ENCODE measurements at regions not wholly inside any gene's neighbourhood (a gene's known extent, or its start where the extent isn't known, plus 50 kb on each side); places are given as distances from the start of the nearest gene placed in this dataset.

DNA sequence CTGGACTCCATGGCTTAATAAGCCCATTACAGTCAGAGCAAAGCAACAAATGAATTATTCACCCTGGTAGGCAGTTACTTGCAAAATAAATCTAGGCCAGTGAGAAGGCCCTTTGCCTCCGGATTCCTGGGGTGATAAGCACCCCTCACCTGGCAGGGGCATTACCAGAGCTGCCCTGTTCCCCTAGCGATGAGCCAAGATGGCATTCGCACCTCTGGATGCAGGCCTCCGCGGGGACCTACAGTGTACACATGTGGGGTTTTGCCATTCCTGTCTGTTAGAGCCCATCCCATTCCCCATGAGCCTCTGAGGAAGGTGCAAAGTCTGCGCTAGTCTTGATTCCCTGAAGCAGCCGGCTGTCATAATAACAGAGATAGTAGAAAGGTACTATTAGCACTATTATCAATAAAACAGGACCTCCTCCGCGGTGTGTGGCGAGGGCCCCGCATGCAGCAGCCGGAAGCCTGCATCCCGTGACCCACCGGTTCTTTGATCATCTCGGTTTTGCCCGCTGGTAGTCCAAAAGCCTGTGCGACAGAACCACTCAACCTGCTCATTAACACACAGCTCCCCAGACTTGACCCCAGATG is 344.3 kb downstream of the BRD1 start (continued):
- TF ChIP-seq, protein P1, sequence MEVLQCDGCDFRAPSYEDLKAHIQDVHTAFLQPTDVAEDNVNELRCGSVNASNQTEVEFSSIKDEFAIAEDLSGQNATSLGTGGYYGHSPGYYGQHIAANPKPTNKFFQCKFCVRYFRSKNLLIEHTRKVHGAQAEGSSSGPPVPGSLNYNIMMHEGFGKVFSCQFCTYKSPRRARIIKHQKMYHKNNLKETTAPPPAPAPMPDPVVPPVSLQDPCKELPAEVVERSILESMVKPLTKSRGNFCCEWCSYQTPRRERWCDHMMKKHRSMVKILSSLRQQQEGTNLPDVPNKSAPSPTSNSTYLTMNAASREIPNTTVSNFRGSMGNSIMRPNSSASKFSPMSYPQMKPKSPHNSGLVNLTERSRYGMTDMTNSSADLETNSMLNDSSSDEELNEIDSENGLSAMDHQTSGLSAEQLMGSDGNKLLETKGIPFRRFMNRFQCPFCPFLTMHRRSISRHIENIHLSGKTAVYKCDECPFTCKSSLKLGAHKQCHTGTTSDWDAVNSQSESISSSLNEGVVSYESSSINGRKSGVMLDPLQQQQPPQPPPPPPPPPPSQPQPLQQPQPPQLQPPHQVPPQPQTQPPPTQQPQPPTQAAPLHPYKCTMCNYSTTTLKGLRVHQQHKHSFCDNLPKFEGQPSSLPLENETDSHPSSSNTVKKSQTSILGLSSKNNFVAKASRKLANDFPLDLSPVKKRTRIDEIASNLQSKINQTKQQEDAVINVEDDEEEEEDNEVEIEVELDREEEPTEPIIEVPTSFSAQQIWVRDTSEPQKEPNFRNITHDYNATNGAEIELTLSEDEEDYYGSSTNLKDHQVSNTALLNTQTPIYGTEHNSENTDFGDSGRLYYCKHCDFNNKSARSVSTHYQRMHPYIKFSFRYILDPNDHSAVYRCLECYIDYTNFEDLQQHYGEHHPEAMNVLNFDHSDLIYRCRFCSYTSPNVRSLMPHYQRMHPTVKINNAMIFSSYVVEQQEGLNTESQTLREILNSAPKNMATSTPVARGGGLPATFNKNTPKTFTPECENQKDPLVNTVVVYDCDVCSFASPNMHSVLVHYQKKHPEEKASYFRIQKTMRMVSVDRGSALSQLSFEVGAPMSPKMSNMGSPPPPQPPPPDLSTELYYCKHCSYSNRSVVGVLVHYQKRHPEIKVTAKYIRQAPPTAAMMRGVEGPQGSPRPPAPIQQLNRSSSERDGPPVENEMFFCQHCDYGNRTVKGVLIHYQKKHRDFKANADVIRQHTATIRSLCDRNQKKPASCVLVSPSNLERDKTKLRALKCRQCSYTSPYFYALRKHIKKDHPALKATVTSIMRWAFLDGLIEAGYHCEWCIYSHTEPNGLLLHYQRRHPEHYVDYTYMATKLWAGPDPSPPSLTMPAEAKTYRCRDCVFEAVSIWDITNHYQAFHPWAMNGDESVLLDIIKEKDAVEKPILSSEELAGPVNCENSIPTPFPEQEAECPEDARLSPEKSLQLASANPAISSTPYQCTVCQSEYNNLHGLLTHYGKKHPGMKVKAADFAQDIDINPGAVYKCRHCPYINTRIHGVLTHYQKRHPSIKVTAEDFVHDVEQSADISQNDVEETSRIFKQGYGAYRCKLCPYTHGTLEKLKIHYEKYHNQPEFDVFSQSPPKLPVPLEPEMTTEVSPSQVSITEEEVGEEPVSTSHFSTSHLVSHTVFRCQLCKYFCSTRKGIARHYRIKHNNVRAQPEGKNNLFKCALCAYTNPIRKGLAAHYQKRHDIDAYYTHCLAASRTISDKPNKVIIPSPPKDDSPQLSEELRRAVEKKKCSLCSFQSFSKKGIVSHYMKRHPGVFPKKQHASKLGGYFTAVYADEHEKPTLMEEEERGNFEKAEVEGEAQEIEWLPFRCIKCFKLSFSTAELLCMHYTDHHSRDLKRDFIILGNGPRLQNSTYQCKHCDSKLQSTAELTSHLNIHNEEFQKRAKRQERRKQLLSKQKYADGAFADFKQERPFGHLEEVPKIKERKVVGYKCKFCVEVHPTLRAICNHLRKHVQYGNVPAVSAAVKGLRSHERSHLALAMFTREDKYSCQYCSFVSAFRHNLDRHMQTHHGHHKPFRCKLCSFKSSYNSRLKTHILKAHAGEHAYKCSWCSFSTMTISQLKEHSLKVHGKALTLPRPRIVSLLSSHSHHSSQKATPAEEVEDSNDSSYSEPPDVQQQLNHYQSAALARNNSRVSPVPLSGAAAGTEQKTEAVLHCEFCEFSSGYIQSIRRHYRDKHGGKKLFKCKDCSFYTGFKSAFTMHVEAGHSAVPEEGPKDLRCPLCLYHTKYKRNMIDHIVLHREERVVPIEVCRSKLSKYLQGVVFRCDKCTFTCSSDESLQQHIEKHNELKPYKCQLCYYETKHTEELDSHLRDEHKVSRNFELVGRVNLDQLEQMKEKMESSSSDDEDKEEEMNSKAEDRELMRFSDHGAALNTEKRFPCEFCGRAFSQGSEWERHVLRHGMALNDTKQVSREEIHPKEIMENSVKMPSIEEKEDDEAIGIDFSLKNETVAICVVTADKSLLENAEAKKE (CRISPR knock-in tag; IDR thresholded peaks at IDR 0.05): no peak

DNA sequence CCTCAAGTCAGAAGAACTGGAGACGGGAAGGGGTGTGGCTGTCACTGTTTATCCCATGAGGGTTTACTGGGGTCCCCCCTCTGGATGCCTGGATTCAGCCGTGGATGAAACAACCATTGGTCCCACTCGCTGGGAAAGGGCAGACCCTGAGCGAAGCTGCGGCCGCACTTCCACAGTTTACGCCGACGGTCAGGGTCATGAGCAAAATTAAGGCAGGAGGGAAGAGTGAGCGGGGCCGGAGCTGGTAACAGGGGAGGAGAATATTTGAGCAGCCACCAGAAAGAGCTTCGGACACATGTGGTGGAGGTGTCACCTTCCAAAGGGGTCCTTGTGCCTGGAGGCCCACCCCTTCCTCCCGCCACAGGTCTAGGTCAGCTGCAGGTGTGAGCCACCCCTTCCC is 344.9 kb downstream of the BRD1 start:
- H3K9me3 Mint-ChIP-seq: no peaks in the 10 kb centered on the region; the same call in 1 of the 3 replicates
- Histone ChIP-seq H3K9me2 (ENCODE audit: insufficient read depth) (no peaks in the 10 kb centered on the region), H3K27ac (ENCODE audit: low read depth) (no peak overlapping the region), H2AFZ (no peak overlapping the region), H3K36me3 (ENCODE audit: insufficient read depth) (0 out of 2 replicates have a peak, but pooled peaks cover 4% of the 10 kb centered on the region), H3K27me3 (ENCODE audit: insufficient read depth) (no peaks in the 10 kb centered on the region), H3F3A (replicated peaks; ENCODE audit: low read depth) (no peaks in the 10 kb centered on the region), H3K4me2 (no peak overlapping the region), H3K4me1 (ENCODE audit: insufficient read depth) (no peaks in the 10 kb centered on the region), H4K20me1 (replicated peaks; ENCODE audit: insufficient read depth) (no peaks in the 10 kb centered on the region), H3K4me3 (no peak overlapping the region), H3K79me2 (replicated peaks; ENCODE audit: insufficient read depth) (no peaks in the 10 kb centered on the region)
- DNase-seq (ENCODE audit: low spot score) (no peak), ATAC-seq (no peak)
- H3K4me3 Mint-ChIP-seq: no peak overlapping the region
- H3K27ac Mint-ChIP-seq: no peak overlapping the region
- peaks cover 13% of the 10 kb centered on the region for H3K27me3 Mint-ChIP-seq (ENCODE audit: insufficient read depth, low read depth, poor library complexity)
- H3K4me1 Mint-ChIP-seq: peaks cover 54% of the 10 kb centered on the region
- no peaks in the 10 kb centered on the region for H3K36me3 Mint-ChIP-seq (ENCODE audit: low read depth)
- TF ChIP-seq EZH2phosphoT487 (IDR thresholded peaks at IDR 0.05; ENCODE audit: unreplicated experiment) (no peak), ZNF331 (CRISPR knock-in tag; IDR thresholded peaks at IDR 0.05; ENCODE audit: low read depth) (no peak), JUNB (IDR thresholded peaks at IDR 0.05; ENCODE audit: unreplicated experiment) (no peak), EZH2 (IDR thresholded peaks at IDR 0.05; ENCODE audit: low read depth, unreplicated experiment) (no peak), ZNF114 (CRISPR knock-in tag; IDR thresholded peaks at IDR 0.05) (no peak)
- TF ChIP-seq, protein P1 (CRISPR knock-in tag; IDR thresholded peaks at IDR 0.05): no peak

Measured in GM23338 (cell line).